ENCODE measurements at regions not wholly inside any gene's neighbourhood (a gene's known extent, or its start where the extent isn't known, plus 50 kb on each side); places are given as distances from the start of the nearest gene placed in this dataset.

- ChIA-PET CTCF (no interaction called here), POLR2A (no interaction called here)
- no TSS peak for BruUV-seq (replicated peaks)
- TF ChIP-seq CTCF (IDR thresholded peaks at IDR 0.05; ENCODE audit: extremely low read depth in 1 of 2, insufficient read depth in 1 of 2, low read depth in 1 of 2, low read length in 2 of 2) (no peak), EZH2 (IDR thresholded peaks at IDR 0.05; ENCODE audit: borderline replicate concordance, low read depth, low read length, severe bottlenecking) (no peak), MAX (IDR thresholded peaks at IDR 0.05; ENCODE audit: insufficient read depth, insufficient read length) (no peak)
- Histone ChIP-seq H3K4me3 (replicated peaks in 1 of 3; ENCODE audit: insufficient read depth in 1 of 3, low read depth in 1 of 3, low read length in 3 of 3) (no peak overlapping the region), H3K4me1 (ENCODE audit: control insufficient read depth, extremely low read depth, insufficient read depth, low read length) (no peaks in the 10 kb centered on the region), H3K9ac (replicated peaks; ENCODE audit: extremely low read depth, insufficient read depth, low read length) (no peak overlapping the region), H2AFZ (ENCODE audit: low read depth, low read length) (no peak overlapping the region), H3K27ac (ENCODE audit: insufficient read depth, low read depth, low read length) (no peak overlapping the region), H3K36me3 (ENCODE audit: control insufficient read depth in 2 of 2, extremely low read depth in 1 of 2, insufficient read depth in 2 of 2, low read length in 2 of 2) (no peaks in the 10 kb centered on the region), H3K9me3 (replicated peaks; ENCODE audit: control insufficient read depth, insufficient read depth, low read length) (no peaks in the 10 kb centered on the region), H3K79me2 (ENCODE audit: control insufficient read depth, insufficient read depth, low read length) (no peaks in the 10 kb centered on the region), H4K20me1 (replicated peaks; ENCODE audit: control insufficient read depth, extremely low read depth, insufficient read depth, low read length) (no peaks in the 10 kb centered on the region), H3K4me2 (ENCODE audit: insufficient read depth, low read length) (no peak overlapping the region), H3K27me3 (ENCODE audit: control insufficient read depth in 2 of 2, insufficient read depth in 2 of 2, low read length in 2 of 2) (no peaks in the 10 kb centered on the region), H3K9me1 (replicated peaks; ENCODE audit: control insufficient read depth, extremely low read depth, insufficient read depth, low read length) (no peaks in the 10 kb centered on the region)
- intact Hi-C loops (cut with micrococcal nuclease) = no loop called here
- DNase-seq (ENCODE audit: low read depth, low spot score) = no peak
- no peak for FAIRE-seq
- dilution Hi-C loops (cut with MboI; ENCODE audit: extremely low pct_ligation_motif_present, low sequenced_read_pairs) = no loop called here
Observed at GRCh38 chr16:51722467-51722866, 571.4 kb upstream of the SALL1 start.

GRCh38 chr16:51719376-51719775 is 568.3 kb upstream of the SALL1 start:
- POLR2A ChIA-PET = no interaction called here
- no peak for FAIRE-seq
- CTCF ChIA-PET = no interaction called here

More at GRCh38 chr16:51719376-51719775, 568.3 kb upstream of the SALL1 start:
- intact Hi-C loops (cut with micrococcal nuclease) (no loop called here), dilution Hi-C loops (cut with MboI; ENCODE audit: extremely low pct_ligation_motif_present, low sequenced_read_pairs) (no loop called here)
- TF ChIP-seq GATA2 (IDR thresholded peaks at IDR 0.05; ENCODE audit: insufficient read depth, insufficient read length, low read depth, low read length) (no peak), MYC (IDR thresholded peaks at IDR 0.05; ENCODE audit: low read depth, low read length) (no peak), CTCF (IDR thresholded peaks at IDR 0.05; ENCODE audit: extremely low read depth in 1 of 2, insufficient read depth in 1 of 2, low read depth in 1 of 2, low read length in 2 of 2) (no peak), EZH2 (IDR thresholded peaks at IDR 0.05; ENCODE audit: borderline replicate concordance, low read depth, low read length, severe bottlenecking) (no peak), POLR2A (IDR thresholded peaks at IDR 0.05; ENCODE audit: low read depth, low read length) (no peak), POLR2AphosphoS5 (IDR thresholded peaks at IDR 0.05; ENCODE audit: insufficient read depth, low read depth, low read length) (no peak), JUN (IDR thresholded peaks at IDR 0.05; ENCODE audit: borderline replicate concordance, insufficient read depth, insufficient read length, low read depth) (no peak), FOS (IDR thresholded peaks at IDR 0.05; ENCODE audit: borderline replicate concordance, insufficient read depth, low read length) (no peak), MAX (IDR thresholded peaks at IDR 0.05; ENCODE audit: insufficient read depth, insufficient read length) (no peak)
- no peaks in the 10 kb centered on the region for H3K79me2 ChIP-seq (ENCODE audit: control insufficient read depth, insufficient read depth, low read length)
- no peaks in the 10 kb centered on the region for H3K9me1 ChIP-seq (replicated peaks; ENCODE audit: control insufficient read depth, extremely low read depth, insufficient read depth, low read length)
- H3K9me3 ChIP-seq (replicated peaks; ENCODE audit: control insufficient read depth, insufficient read depth, low read length) = no peaks in the 10 kb centered on the region
- H3K4me3 ChIP-seq (replicated peaks in 1 of 3; ENCODE audit: insufficient read depth in 1 of 3, low read depth in 1 of 3, low read length in 3 of 3) = no peak overlapping the region
- no peak overlapping the region for H2AFZ ChIP-seq (ENCODE audit: low read depth, low read length)
- H3K36me3 ChIP-seq (ENCODE audit: control insufficient read depth in 2 of 2, extremely low read depth in 1 of 2, insufficient read depth in 2 of 2, low read length in 2 of 2) = no peaks in the 10 kb centered on the region
- no peaks in the 10 kb centered on the region for H4K20me1 ChIP-seq (replicated peaks; ENCODE audit: control insufficient read depth, extremely low read depth, insufficient read depth, low read length)
- no peaks in the 10 kb centered on the region for H3K27me3 ChIP-seq (ENCODE audit: control insufficient read depth in 2 of 2, insufficient read depth in 2 of 2, low read length in 2 of 2)
- H3K4me2 ChIP-seq (ENCODE audit: insufficient read depth, low read length) = no peak overlapping the region
- no peak overlapping the region for H3K9ac ChIP-seq (replicated peaks; ENCODE audit: extremely low read depth, insufficient read depth, low read length)
- no TSS peak for BruUV-seq (replicated peaks)
- no peaks in the 10 kb centered on the region for H3K4me1 ChIP-seq (ENCODE audit: control insufficient read depth, extremely low read depth, insufficient read depth, low read length)
- no peak overlapping the region for H3K27ac ChIP-seq (ENCODE audit: insufficient read depth, low read depth, low read length)
- DNase-seq (ENCODE audit: low read depth, low spot score) = no peak

Data from endothelial cell of umbilical vein (primary cell).